DND-41 (cell line): ENCODE measurements at regions not wholly inside any gene's neighbourhood (a gene's known extent, or its start where the extent isn't known, plus 50 kb on each side); places are given as distances from the start of the nearest gene placed in this dataset.

ENCODE experiments used
- CTCF ChIP-seq: IDR thresholded peaks from 2 replicates; pipeline ENCODE4 v1.5.1; 2012; ENCODE audit warnings: borderline replicate concordance, low read length, moderate library complexity, mild to moderate bottlenecking; ENCODE audit not compliant: poor library complexity, severe bottlenecking; ENCODE audit errors: extremely low read depth
- EZH2 ChIP-seq: IDR thresholded peaks from 3 replicates; pipeline ENCODE4 v1.6.1; 2012; ENCODE audit warnings: borderline replicate concordance, low read depth, mild to moderate bottlenecking, moderate library complexity, low read length, inconsistent platforms; ENCODE audit not compliant: severe bottlenecking

DNA sequence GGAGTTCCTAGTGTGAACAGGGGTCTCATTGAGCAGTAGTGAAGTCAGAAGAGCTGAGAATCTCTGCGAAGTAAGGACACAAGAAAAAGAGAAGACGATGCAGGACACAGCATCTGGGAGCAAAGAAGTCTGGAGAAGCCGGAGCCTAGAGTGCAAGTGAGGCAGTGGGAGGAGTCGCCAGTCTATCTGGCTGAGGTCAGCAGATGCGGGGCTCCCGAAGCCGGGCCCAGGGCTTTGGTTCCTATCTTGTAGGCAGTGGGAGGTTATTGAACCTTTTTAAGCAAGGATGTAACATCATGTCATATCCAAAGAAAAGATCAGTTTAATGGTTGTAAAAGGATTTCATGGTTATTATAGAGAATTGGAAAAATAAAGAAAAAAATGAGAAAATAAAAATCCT is 90.8 kb upstream of the KCTD1 start:
- no peak for TF ChIP-seq CTCF
- TF ChIP-seq EZH2: no peak
